22Rv1 (cell line): ENCODE measurements at regions not wholly inside any gene's neighbourhood (a gene's known extent, or its start where the extent isn't known, plus 50 kb on each side); places are given as distances from the start of the nearest gene placed in this dataset.

Experiments used
- H3K27ac ChIP-seq: fragments of 450-650 bp; 2 replicates; pipeline ENCODE4 v1.5.1; 2017
- CTCF ChIP-seq: fragments of 450-650 bp; IDR thresholded peaks from 2 replicates; pipeline ENCODE4 v1.5.1; 2017; ENCODE audit warnings: mild to moderate bottlenecking
- ZFX ChIP-seq: fragments of 450-650 bp; IDR thresholded peaks from 2 replicates; pipeline ENCODE4 v1.6.1; 2017; ENCODE audit warnings: antibody characterized with exemption, borderline replicate concordance

- no peak overlapping the region for H3K27ac ChIP-seq
- TF ChIP-seq CTCF (no peak), ZFX (no peak)
These were observed 828.2 kb upstream of the FOXG1 start for GRCh38 chr14:27938392-27938791.

- TF ChIP-seq ZFX (no peak), CTCF (no peak)
- H3K27ac ChIP-seq: no peak overlapping the region
These were observed 821.1 kb upstream of the FOXG1 start for GRCh38 chr14:27945512-27945911.

- TF ChIP-seq CTCF (no peak), ZFX (no peak)
These were observed 807.8 kb upstream of the FOXG1 start for GRCh38 chr14:27958757-27959156.

GRCh38 chr14:27995691-27996090, 770.9 kb upstream of the FOXG1 start:
- TF ChIP-seq ZFX: no peak
- no peak for TF ChIP-seq CTCF

More at GRCh38 chr14:27958757-27959156, 807.8 kb upstream of the FOXG1 start:
- no peak overlapping the region for H3K27ac ChIP-seq

GRCh38 chr14:28001002-28001401, 765.6 kb upstream of the FOXG1 start:
- H3K27ac ChIP-seq: no peak overlapping the region
- TF ChIP-seq CTCF (no peak), ZFX (no peak)

More at GRCh38 chr14:27995691-27996090, 770.9 kb upstream of the FOXG1 start:
- no peak overlapping the region for H3K27ac ChIP-seq

GRCh38 chr14:28012629-28013415, 753.8 kb upstream of the FOXG1 start:
- no peak overlapping the region for H3K27ac ChIP-seq
- TF ChIP-seq ZFX (no peak), CTCF (no peak)

- no peak for TF ChIP-seq CTCF
- no peak for TF ChIP-seq ZFX
- no peak overlapping the region for H3K27ac ChIP-seq
These were observed 746.5 kb upstream of the FOXG1 start for GRCh38 chr14:28020112-28020511.
